HK-2 (cell line): ENCODE measurements at regions not wholly inside any gene's neighbourhood (a gene's known extent, or its start where the extent isn't known, plus 50 kb on each side); places are given as distances from the start of the nearest gene placed in this dataset.
"Not testable (repeated sequence)": the region's sequence is repeated elsewhere in the genome, so short reads cannot be mapped to it uniquely, and the experiment has no call there.

ENCODE experiments used
- DNase-seq: peaks from one replicate; pipeline ENCODE4 v3.0.0-alpha.2; 2018; ENCODE audit not compliant: unreplicated experiment

DNA sequence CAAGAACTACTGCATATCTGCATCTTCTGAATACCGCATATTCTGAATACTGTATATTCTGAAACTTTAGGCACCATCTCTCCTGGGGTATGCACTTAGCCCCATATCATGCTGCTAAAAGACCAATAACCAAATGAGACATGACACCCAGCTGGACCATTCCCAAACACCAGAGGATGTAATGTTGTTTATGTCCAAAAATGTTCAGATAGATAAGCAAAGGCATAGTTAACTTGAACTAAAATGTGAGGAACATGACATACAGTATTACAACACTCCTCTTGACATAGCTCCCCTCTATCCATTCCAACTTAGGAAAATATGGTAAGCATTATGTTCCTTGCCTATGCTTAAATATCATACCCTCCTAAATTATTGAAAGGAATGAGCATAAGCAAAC lies 127.3 kb downstream of the TENT5A start:
- no peak for DNase-seq

DNA sequence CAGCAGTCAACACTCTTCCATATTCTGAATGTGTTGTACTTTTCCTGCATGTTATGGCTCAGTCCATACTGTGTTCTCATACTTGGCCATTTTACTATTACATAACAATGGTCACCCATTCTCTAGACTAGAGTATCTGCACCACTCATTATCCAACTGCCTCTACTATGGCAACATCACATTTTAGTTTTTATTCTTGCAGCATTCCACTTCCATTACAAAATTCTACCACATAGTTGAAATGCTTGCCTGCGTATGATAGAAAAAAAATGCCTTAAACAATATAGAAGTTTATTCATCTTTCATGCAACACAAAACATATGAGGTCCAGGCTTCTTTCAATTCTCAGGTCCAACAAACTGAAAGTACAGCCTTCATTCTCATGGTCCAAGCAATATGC lies 128.0 kb downstream of the TENT5A start:
- DNase-seq, result no peak

GRCh38 chr6:81623106-81623759 lies 129.2 kb downstream of the TENT5A start:
- no peak for DNase-seq

- DNase-seq, result no peak
These were observed 130.6 kb downstream of the TENT5A start for GRCh38 chr6:81621816-81622395.

- DNase-seq, result no peak
These were observed 138.2 kb downstream of the TENT5A start for GRCh38 chr6:81614292-81614691.

DNA sequence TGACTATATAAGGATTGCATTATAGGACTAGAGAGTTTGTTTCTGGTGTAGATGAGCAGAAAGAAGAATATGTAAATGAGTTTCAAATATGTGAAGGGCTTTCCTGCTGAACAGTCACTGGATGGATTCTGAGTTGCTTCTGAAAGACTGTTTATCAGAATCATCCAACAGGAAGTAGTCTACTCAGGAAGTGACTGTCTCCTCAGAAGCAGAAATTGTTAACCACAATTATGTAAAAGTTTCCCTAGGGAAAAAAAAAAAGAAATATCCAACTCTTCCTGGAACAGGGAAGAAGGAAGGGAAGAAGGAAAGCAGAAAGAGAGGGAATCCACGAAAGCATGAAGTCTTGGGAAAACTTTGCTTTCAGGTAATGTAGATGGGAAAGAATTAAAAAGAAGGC lies 138.9 kb downstream of the TENT5A start:
- DNase-seq, result no peak

- DNase-seq, result no peak
These were observed 140.3 kb downstream of the TENT5A start for GRCh38 chr6:81612136-81612535.

GRCh38 chr6:81609736-81610135 lies 142.7 kb downstream of the TENT5A start:
- DNase-seq, result no peak

DNA sequence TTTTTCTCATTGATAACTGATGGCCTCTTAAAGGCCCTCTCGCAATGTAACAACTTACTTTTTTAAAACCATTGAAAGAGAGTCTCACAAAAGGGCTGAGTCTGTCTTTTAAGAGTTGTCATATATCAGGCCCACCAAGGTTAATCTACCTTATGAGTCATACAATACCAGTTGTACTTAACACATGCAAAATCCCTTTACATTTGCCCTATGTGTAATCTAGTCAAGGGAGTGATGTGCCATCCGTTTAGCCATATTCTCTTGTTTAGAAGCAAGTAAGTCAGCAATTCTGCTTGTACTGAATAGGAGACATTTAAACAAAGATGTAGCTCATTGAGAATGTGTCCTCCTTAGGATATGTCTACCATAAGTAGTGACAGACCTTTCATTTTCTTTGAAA lies 143.7 kb downstream of the TENT5A start:
- DNase-seq, result no peak

- no peak for DNase-seq
These were observed 145.5 kb downstream of the TENT5A start for GRCh38 chr6:81606965-81607381.

- no peak for DNase-seq
These were observed 147.0 kb downstream of the TENT5A start for GRCh38 chr6:81605526-81605925.

DNA sequence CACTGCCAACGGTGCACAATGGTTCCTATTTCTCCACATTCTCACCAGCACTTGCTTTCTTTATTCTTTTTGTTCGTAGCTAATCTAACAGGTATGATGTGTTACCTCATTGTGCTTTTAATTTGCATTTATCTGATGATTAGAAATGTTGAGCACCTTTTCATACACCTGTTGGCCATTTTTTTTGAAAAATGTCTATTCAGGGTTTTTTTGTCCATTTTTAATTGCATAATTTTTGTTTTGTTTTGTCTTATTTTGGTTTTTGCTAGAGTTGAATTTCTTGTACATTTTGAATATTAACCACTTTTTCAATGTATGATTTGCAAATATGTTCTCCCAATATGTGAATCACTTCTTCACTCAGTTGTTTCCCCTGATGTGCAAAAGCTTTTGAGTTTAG lies 150.6 kb downstream of the TENT5A start:
- no peak for DNase-seq

- not testable (repeated sequence) for DNase-seq
These were observed 152.0 kb downstream of the TENT5A start for GRCh38 chr6:81600488-81600887.

GRCh38 chr6:81594501-81594900 lies 158.0 kb downstream of the TENT5A start:
- DNase-seq, result no peak

DNA sequence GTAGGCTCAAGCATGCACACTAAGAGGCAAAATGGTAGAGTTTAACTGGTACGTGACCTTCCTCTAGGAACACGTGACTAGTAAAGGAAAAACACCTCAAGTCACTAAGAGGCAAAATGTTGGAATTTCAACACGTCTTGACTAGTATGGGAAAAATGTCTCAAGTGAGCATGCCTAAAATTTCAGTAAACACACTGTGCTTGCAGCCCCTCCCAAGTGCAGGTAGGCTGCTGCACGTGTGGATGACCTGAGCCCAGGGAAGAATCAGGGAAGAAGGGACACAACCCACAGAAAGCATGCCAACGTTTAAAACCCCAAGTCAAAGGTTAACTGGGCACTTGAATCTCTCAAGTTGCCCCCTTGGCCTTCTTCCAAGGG lies 162.2 kb downstream of the TENT5A start:
- no peak for DNase-seq

DNA sequence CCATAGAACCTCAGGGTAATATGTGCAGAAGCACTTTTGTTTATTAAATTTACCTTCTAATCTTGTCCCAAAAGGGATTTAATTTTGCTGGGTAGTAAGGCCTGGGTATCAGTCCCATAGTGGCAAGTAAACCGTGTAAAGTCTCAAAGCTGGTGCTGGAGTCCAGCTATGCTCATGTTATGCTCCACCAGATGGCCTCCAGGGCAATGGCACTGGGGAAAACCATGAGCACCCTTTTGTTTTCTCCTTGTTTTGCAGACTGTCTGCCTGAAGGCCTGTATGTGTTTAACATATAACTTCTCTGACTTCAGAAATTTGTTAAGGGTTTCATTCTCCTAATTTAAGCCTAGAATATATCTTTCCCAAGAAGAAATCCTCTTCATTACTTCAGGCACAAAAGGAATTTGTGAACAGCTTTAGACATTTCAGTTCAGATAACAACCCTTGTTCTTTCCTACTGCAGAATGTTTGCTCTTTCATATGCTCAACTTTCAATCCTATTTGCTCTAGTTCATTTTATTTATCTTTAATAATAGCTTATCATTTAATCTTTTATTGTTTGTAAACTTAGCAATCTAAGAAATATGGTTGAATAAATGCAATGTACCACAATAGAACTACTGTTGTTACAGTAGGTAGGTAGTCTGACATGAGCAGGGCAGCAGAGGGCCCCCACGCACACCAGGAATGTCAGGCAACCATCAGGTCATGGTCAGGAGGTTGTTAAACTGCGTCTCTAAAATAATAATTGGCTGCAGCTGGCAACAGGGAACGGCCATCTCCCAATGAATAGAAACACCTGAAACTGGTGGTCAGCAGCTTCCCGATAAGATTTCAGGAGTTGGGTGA lies 162.8 kb downstream of the TENT5A start:
- no peak for DNase-seq

DNA sequence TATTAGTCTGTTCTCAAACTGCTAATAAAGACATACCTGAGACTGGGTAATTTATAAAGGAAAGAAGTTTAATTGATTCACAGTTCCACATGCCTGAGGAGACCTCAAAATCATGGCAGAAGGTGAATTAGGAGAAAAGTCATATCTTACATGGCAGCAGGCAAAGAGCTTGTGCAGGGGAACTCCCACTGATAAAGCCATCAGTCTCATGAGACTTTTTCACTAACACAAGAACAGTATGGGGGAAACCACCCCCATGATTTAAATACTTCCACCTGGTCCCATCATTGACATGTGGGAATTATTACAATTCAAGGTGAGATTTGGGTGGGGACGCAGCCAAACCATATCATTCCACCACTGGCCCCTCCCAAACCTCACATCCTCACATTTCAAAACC lies 166.8 kb downstream of the TENT5A start:
- DNase-seq, result not testable (repeated sequence)

GRCh38 chr6:81584156-81584555 lies 168.3 kb downstream of the TENT5A start:
- DNase-seq, result not testable (repeated sequence)

DNA sequence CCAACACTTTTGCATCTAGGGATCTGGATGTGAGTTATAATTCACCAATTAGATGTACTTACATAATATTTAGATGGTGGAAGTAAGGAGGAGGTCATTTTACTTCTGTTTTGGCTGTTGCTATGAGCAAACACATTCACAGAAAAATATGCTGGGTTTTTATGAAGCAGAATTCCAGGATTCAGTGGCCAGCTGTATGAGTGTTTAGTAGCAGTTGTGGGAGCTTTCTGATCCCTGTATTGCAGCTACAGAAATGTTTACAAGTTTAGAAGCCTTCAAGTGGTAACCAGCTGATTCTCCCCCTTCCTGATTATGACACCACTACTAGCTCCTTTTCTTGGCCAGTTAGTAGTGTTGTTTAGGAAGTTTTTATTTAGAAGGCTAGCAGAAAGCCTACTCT lies 177.0 kb downstream of the TENT5A start:
- DNase-seq, result no peak

- DNase-seq, result no peak
These were observed 180.5 kb downstream of the TENT5A start for GRCh38 chr6:81572020-81572419.

GRCh38 chr6:81570681-81571080 lies 181.8 kb downstream of the TENT5A start:
- no peak for DNase-seq

DNA sequence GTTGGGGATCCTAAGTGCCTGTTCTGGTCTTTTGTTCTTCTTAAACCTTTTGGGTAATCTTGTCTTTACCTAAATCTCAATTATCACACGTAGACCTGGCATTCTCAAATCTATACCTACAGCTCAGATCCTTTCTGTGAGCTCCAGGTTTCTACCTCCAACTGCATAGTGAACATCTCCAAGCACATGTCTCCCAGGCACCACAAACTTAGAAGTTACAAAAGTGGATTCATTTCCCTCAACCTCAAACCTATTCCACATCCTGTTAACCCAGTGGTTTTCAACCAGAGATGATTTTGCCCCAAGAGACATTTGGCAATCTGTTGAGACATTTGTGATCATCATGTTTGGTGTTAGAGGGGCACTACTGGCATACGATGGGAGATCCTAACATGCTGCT lies 183.5 kb downstream of the TENT5A start:
- DNase-seq, result no peak

GRCh38 chr6:81565071-81565470 lies 187.4 kb downstream of the TENT5A start:
- no peak for DNase-seq
